B cell (primary cell): ENCODE measurements at regions not wholly inside any gene's neighbourhood (a gene's known extent, or its start where the extent isn't known, plus 50 kb on each side); places are given as distances from the start of the nearest gene placed in this dataset.

Experiments used
- ATAC-seq: fragments of 200-7000 bp; cut with Tn5 transposase; one replicate; pipeline ENCODE4 v1.10.0; 2021; ENCODE audit warnings: low read depth, mild to moderate bottlenecking, moderate number of reproducible peaks, moderate library complexity
- CTCF ChIA-PET: fragments of 350-600 bp; sonication (Branson Sonifier 250); formaldehyde crosslinking; loops from one replicate; lab custom pipeline; 2021; ENCODE audit warnings: antibody characterized with exemption, inconsistent platforms; lab: Charles Lee
- POLR2A ChIA-PET: fragments of 350-600 bp; sonication (Branson Sonifier 250); formaldehyde crosslinking; loops from one replicate; lab custom pipeline; 2021; ENCODE audit warnings: antibody characterized with exemption; lab: Charles Lee
- DNase-seq: peaks from one replicate; pipeline ENCODE4 v3.0.0; 2013
- H2AFZ ChIP-seq: 2 replicates; pipeline ENCODE4 v1.6.1; 2012; ENCODE audit warnings: mild to moderate bottlenecking, low read depth, low read length; ENCODE audit not compliant: insufficient read depth, poor library complexity, severe bottlenecking
- H3K27ac ChIP-seq, 2 donors: 1 replicate in 1 of 2; 2 replicates in 1 of 2; pipeline ENCODE4 v1.5.1; 2012 to 2013; ENCODE audit warnings: low read length in 2 of 2, mild to moderate bottlenecking in 2 of 2, moderate library complexity in 1 of 2
- H3K27me3 ChIP-seq, 4 experiments: fragments of 200-600 bp in 1 of 4; sonication (generic) in 1 of 4; replicated peaks in 1 of 4; 1 replicate in 2 of 4; 2 replicates in 2 of 4; pipeline versions ENCODE4 v1.6.1 to v1.7.0; 2013 to 2016; ENCODE audit warnings: low read length in 3 of 4, mild to moderate bottlenecking in 2 of 4, mixed read lengths in 1 of 4, moderate library complexity in 1 of 4; ENCODE audit not compliant: insufficient read depth in 4 of 4, control insufficient read depth in 3 of 4; ENCODE audit errors: control extremely low read depth in 1 of 4
- H3K36me3 ChIP-seq, 2 experiments: replicated peaks in 1 of 2; 1 replicate in 1 of 2; 2 replicates in 1 of 2; pipeline versions ENCODE4 v1.6.1 to v1.7.1; 2013; ENCODE audit warnings: low read length in 1 of 2; ENCODE audit not compliant: insufficient read depth in 2 of 2, control insufficient read depth in 1 of 2; ENCODE audit errors: control extremely low read depth in 1 of 2, extremely low read depth in 1 of 2
- H3K4me1 ChIP-seq, 2 donors: fragments of 200-600 bp in 1 of 2; sonication (generic) in 1 of 2; 1 replicate in 1 of 2; 2 replicates in 1 of 2; pipeline versions ENCODE4 v1.5.1 to v1.6.1; 2013 to 2017; ENCODE audit warnings: low read length in 2 of 2; ENCODE audit not compliant: control insufficient read depth in 2 of 2, insufficient read depth in 2 of 2
- H3K4me2 ChIP-seq: replicated peaks from 2 replicates; pipeline ENCODE3; 2012; ENCODE audit warnings: mild to moderate bottlenecking, low read depth, low read length; ENCODE audit not compliant: poor library complexity, severe bottlenecking
- H3K4me3 ChIP-seq, 5 experiments: fragments of 200-600 bp in 1 of 5; sonication (generic) in 1 of 5; 1 replicate in 3 of 5; 2 replicates in 2 of 5; pipeline versions ENCODE4 v1.5.1 to v1.7.0; 2011 to 2016; ENCODE audit warnings: low read length in 4 of 5, mild to moderate bottlenecking in 4 of 5, low read depth in 2 of 5, control low read depth in 1 of 5, moderate library complexity in 1 of 5; ENCODE audit not compliant: insufficient read depth in 1 of 5; ENCODE audit errors: control extremely low read depth in 1 of 5, extremely low read depth in 1 of 5
- H3K79me2 ChIP-seq: fragments of 200-600 bp; sonication (generic); one replicate; pipeline ENCODE4 v1.6.0; 2016; ENCODE audit warnings: low read length; ENCODE audit not compliant: control insufficient read depth, insufficient read depth
- H3K9ac ChIP-seq: fragments of 200-600 bp; sonication (generic); 2 replicates; pipeline ENCODE4 v1.6.1; 2017; ENCODE audit warnings: mild to moderate bottlenecking, low read length, moderate library complexity
- H3K9me3 ChIP-seq, 3 donors: one replicate each; pipeline versions ENCODE4 v1.6.1 to v1.7.1; 2013; ENCODE audit warnings: low read length in 2 of 3; ENCODE audit not compliant: control insufficient read depth in 2 of 3, insufficient read depth in 1 of 3; ENCODE audit errors: control extremely low read depth in 1 of 3
- H4K20me1 ChIP-seq: 2 replicates; pipeline ENCODE4 v1.6.0; 2012; ENCODE audit warnings: mild to moderate bottlenecking, low read length; ENCODE audit not compliant: insufficient read depth, control insufficient read depth, poor library complexity, severe bottlenecking
- H3K27ac Mint-ChIP-seq: one replicate; pipeline ENCODE4 v1.8.0; 2021; ENCODE audit warnings: mixed read lengths
- H3K27me3 Mint-ChIP-seq: one replicate; pipeline ENCODE4 v1.8.0; 2021; ENCODE audit warnings: mixed read lengths
- H3K4me1 Mint-ChIP-seq: one replicate; pipeline ENCODE4 v1.8.0; 2021; ENCODE audit warnings: mixed read lengths
- H3K4me3 Mint-ChIP-seq: one replicate; pipeline ENCODE4 v1.8.0; 2021; ENCODE audit warnings: mixed read lengths
- H3K9me3 Mint-ChIP-seq: one replicate; pipeline ENCODE4 v1.8.0; 2022; ENCODE audit warnings: mixed read lengths; ENCODE audit not compliant: insufficient read depth
- CTCF ChIP-seq: fragments of 200-600 bp; IDR thresholded peaks from one replicate; pipeline ENCODE4 v1.8.0; 2022; ENCODE audit warnings: antibody characterized with exemption, mild to moderate bottlenecking
- EZH2 ChIP-seq: IDR thresholded peaks from 2 replicates; pipeline ENCODE4 v1.6.1; 2012; ENCODE audit warnings: borderline replicate concordance, low read depth, mild to moderate bottlenecking, moderate library complexity, low read length; ENCODE audit not compliant: insufficient read depth, poor library complexity, severe bottlenecking
- WGBS: methylation state at CpG from one replicate; pipeline ENCODE4 v1.1.5; 2013; ENCODE audit warnings: missing lambda C conversion rate; ENCODE audit not compliant: insufficient coverage; 5-methylcytosine and 5-hydroxymethylcytosine counted together
- intact Hi-C: fragments of 100-400 bp; cut with micrococcal nuclease; formaldehyde crosslinking; loops from one replicate; pipeline ENCODE4 v1.10.0; 2022

- no peak overlapping the region for H3K27ac ChIP-seq
- no peak for TF ChIP-seq CTCF
- no peak for TF ChIP-seq EZH2
- H3K27me3 ChIP-seq, result no peaks in the 10 kb centered on the region
- H3K9me3 ChIP-seq, result no peaks in the 10 kb centered on the region
- no peak overlapping the region for H3K4me3 ChIP-seq
- Mint-ChIP-seq H3K4me1 (no peaks in the 10 kb centered on the region), H3K27ac (no peak overlapping the region), H3K4me3 (no peak overlapping the region), H3K9me3 (peaks cover 2% of the 10 kb centered on the region), H3K27me3 (no peaks in the 10 kb centered on the region)
- no peak overlapping the region for H2AFZ ChIP-seq
- ATAC-seq, result no peak
- no peaks in the 10 kb centered on the region for H3K4me1 ChIP-seq
- H3K36me3 ChIP-seq, result no peaks in the 10 kb centered on the region
- H3K79me2 ChIP-seq, result no peaks in the 10 kb centered on the region
- H4K20me1 ChIP-seq, result no peaks in the 10 kb centered on the region
- intact Hi-C loops, result no loop called here
- ChIA-PET CTCF (no interaction called here), POLR2A (no interaction called here)
- H3K9ac ChIP-seq, result no peak overlapping the region
- no peak overlapping the region for H3K4me2 ChIP-seq
- DNase-seq, result no peak
- no CpG with 5 or more reads among the region's 3 CpGs for WGBS
Measured at GRCh38 chr13:53807251-53807834, 778.7 kb downstream of the OLFM4 start.

- Histone ChIP-seq H3K4me1 (no peaks in the 10 kb centered on the region), H3K79me2 (no peaks in the 10 kb centered on the region), H2AFZ (no peak overlapping the region), H3K36me3 (no peaks in the 10 kb centered on the region), H3K4me2 (no peak overlapping the region), H3K4me3 (no peak overlapping the region), H4K20me1 (no peaks in the 10 kb centered on the region), H3K9me3 (peaks cover 0 to 6% (median 0%) of the 10 kb centered on the region in 3 donors), H3K27ac (no peak overlapping the region), H3K27me3 (no peaks in the 10 kb centered on the region), H3K9ac (no peak overlapping the region)
- no peaks in the 10 kb centered on the region for H3K4me1 Mint-ChIP-seq
- H3K27ac Mint-ChIP-seq, result no peak overlapping the region
- H3K27me3 Mint-ChIP-seq, result no peaks in the 10 kb centered on the region
- intact Hi-C loops, result no loop called here
- 95% methylated on average over 10 of the region's 10 CpGs for WGBS
- DNase-seq (no peak), ATAC-seq (no peak)
- H3K4me3 Mint-ChIP-seq, result no peak overlapping the region
- ChIA-PET POLR2A (no interaction called here), CTCF (no interaction called here)
- TF ChIP-seq EZH2 (no peak), CTCF (no peak)
- H3K9me3 Mint-ChIP-seq, result no peaks in the 10 kb centered on the region
Measured at GRCh38 chr13:53821632-53822031, 793.0 kb downstream of the OLFM4 start.
